ENCODE measurements at regions not wholly inside any gene's neighbourhood (a gene's known extent, or its start where the extent isn't known, plus 50 kb on each side); places are given as distances from the start of the nearest gene placed in this dataset.

DNA sequence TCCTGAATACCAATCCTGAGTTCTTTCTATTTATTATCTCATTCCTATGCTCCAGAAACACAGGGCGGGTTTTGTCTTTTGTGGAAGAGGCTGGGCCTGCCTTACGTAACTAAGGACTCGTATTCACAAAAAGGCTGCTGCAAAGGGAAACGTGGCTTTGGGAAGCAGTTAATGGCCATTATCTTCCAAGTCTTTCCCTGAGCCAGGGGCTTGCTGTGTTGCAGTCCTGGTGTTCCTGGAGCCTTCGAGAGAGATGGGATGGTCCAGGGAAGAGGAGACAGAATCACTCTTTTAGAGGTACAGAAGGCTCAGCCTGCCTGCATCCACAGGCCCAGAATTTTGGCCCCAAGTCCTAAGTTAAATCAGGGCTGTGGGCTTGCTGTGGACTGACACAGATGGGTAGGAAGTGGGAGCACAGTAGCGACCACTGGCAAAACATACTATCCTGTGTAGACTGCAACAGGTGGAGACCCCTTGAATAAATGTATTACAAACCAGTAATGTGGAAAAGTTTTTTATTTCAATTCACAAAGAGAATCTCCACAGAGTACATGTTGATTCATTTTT lies 139.4 kb upstream of the ST6GAL2 start:
- no peak overlapping the region for H3K9ac ChIP-seq (ENCODE audit: insufficient read depth, low read length, poor library complexity, severe bottlenecking)
- H3K27ac ChIP-seq (ENCODE audit: low read depth in 1 of 2, low read length in 2 of 2) = no peak overlapping the region
- no peak overlapping the region for H2AFZ ChIP-seq (ENCODE audit: insufficient read depth, low read depth, low read length, poor library complexity, severe bottlenecking)
- no peaks in the 10 kb centered on the region for H3K27me3 ChIP-seq (ENCODE audit: control insufficient read depth in 2 of 2, insufficient read depth in 2 of 2, low read length in 2 of 2)
- H3K9me3 ChIP-seq (replicated peaks in 1 of 2; ENCODE audit: control insufficient read depth in 1 of 2, insufficient read depth in 1 of 2, low read length in 2 of 2) = peaks cover 5 to 13% of the 10 kb centered on the region in 2 donors
- no peaks in the 10 kb centered on the region for H3K4me1 ChIP-seq (ENCODE audit: control insufficient read depth in 1 of 2, insufficient read depth in 2 of 2, low read length in 2 of 2)
- H3K27me3 Mint-ChIP-seq (ENCODE audit: low read depth in 3 of 3) = peaks cover 0 to 2% (median 0%) of the 10 kb centered on the region in 3 donors
- no peak overlapping the region for H3K4me3 Mint-ChIP-seq
- 78% methylated on average over 4 of the region's 6 CpGs for WGBS (ENCODE audit: insufficient coverage)
- H3K36me3 Mint-ChIP-seq = no peaks in the 10 kb centered on the region
- peaks cover 0 to 26% (median 7%) of the 10 kb centered on the region in 7 donors for H3K9me3 Mint-ChIP-seq
- no peaks in the 10 kb centered on the region for H3K79me2 ChIP-seq (ENCODE audit: insufficient read depth, low read length)
- no peak overlapping the region for H3K27ac Mint-ChIP-seq
- H3K4me1 Mint-ChIP-seq = no peaks in the 10 kb centered on the region
- H4K20me1 ChIP-seq (ENCODE audit: insufficient read depth, low read length) = no peaks in the 10 kb centered on the region
- DNase-seq = no peak
- no peaks in the 10 kb centered on the region for H3K36me3 ChIP-seq (replicated peaks in 1 of 2; ENCODE audit: control insufficient read depth in 1 of 2, insufficient read depth in 2 of 2, low read length in 2 of 2)
- no peak overlapping the region for H3K4me3 ChIP-seq (replicated peaks in 1 of 3; ENCODE audit: low read depth in 2 of 3, low read length in 3 of 3)
- TF ChIP-seq, protein P1, sequence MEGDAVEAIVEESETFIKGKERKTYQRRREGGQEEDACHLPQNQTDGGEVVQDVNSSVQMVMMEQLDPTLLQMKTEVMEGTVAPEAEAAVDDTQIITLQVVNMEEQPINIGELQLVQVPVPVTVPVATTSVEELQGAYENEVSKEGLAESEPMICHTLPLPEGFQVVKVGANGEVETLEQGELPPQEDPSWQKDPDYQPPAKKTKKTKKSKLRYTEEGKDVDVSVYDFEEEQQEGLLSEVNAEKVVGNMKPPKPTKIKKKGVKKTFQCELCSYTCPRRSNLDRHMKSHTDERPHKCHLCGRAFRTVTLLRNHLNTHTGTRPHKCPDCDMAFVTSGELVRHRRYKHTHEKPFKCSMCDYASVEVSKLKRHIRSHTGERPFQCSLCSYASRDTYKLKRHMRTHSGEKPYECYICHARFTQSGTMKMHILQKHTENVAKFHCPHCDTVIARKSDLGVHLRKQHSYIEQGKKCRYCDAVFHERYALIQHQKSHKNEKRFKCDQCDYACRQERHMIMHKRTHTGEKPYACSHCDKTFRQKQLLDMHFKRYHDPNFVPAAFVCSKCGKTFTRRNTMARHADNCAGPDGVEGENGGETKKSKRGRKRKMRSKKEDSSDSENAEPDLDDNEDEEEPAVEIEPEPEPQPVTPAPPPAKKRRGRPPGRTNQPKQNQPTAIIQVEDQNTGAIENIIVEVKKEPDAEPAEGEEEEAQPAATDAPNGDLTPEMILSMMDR (IDR thresholded peaks at IDR 0.05) = no peak
- intact Hi-C loops (cut with micrococcal nuclease) = no loop called here
- no peak overlapping the region for H3K4me2 ChIP-seq (replicated peaks; ENCODE audit: extremely low read depth, low read length, poor library complexity, severe bottlenecking)

DNA sequence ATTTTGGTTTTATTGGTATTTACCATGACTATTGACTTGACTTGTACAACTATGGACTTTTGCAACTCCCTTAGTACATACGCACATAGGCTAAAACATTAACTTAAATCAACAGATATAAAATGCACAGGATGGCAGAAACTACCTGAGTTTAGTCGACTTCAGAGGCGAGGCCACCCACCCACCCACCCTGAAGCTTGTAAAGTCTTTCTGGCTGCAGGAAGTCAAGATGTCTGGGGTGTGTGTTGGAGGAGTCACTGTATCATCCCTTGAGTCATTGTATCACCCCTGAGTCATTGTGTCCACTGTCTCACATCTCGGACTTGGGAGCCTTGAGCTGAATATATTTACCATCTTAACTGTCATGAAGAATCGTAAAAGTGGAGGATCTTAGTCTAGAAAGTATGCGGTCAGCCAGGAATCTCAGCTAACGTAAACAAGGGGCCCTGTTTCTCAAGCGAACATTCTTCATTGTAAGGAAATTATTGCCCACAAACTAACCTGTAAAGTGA lies 140.0 kb upstream of the ST6GAL2 start:
- H3K79me2 ChIP-seq (ENCODE audit: insufficient read depth, low read length) = no peaks in the 10 kb centered on the region
- no peak overlapping the region for H3K4me3 ChIP-seq (replicated peaks in 1 of 3; ENCODE audit: low read depth in 2 of 3, low read length in 3 of 3)
- no peak overlapping the region for H3K4me2 ChIP-seq (replicated peaks; ENCODE audit: extremely low read depth, low read length, poor library complexity, severe bottlenecking)
- TF ChIP-seq, protein P1 (IDR thresholded peaks at IDR 0.05) = no peak
- no peaks in the 10 kb centered on the region for H3K4me1 ChIP-seq (ENCODE audit: control insufficient read depth in 1 of 2, insufficient read depth in 2 of 2, low read length in 2 of 2)
- H4K20me1 ChIP-seq (ENCODE audit: insufficient read depth, low read length) = no peaks in the 10 kb centered on the region
- peaks cover 0 to 26% (median 7%) of the 10 kb centered on the region in 7 donors for H3K9me3 Mint-ChIP-seq
- H3K27me3 ChIP-seq (ENCODE audit: control insufficient read depth in 2 of 2, insufficient read depth in 2 of 2, low read length in 2 of 2) = no peaks in the 10 kb centered on the region
- DNase-seq = no peak
- H3K27me3 Mint-ChIP-seq (ENCODE audit: low read depth in 3 of 3) = peaks cover 0 to 2% (median 0%) of the 10 kb centered on the region in 3 donors
- intact Hi-C loops (cut with micrococcal nuclease) = no loop called here
- no peaks in the 10 kb centered on the region for H3K4me1 Mint-ChIP-seq
- H3K27ac Mint-ChIP-seq = no peak overlapping the region
- H2AFZ ChIP-seq (ENCODE audit: insufficient read depth, low read depth, low read length, poor library complexity, severe bottlenecking) = no peak overlapping the region
- H3K9ac ChIP-seq (ENCODE audit: insufficient read depth, low read length, poor library complexity, severe bottlenecking) = no peak overlapping the region
- WGBS (ENCODE audit: insufficient coverage) = no CpG with 5 or more reads among the region's 8 CpGs
- H3K9me3 ChIP-seq (replicated peaks in 1 of 2; ENCODE audit: control insufficient read depth in 1 of 2, insufficient read depth in 1 of 2, low read length in 2 of 2) = peaks cover 5 to 13% of the 10 kb centered on the region in 2 donors
- H3K36me3 ChIP-seq (replicated peaks in 1 of 2; ENCODE audit: control insufficient read depth in 1 of 2, insufficient read depth in 2 of 2, low read length in 2 of 2) = no peaks in the 10 kb centered on the region
- no peak overlapping the region for H3K27ac ChIP-seq (ENCODE audit: low read depth in 1 of 2, low read length in 2 of 2)
- no peak overlapping the region for H3K4me3 Mint-ChIP-seq
- no peaks in the 10 kb centered on the region for H3K36me3 Mint-ChIP-seq

All from CD14-positive monocyte (primary cell).